HepG2 (cell line): ENCODE measurements at regions not wholly inside any gene's neighbourhood (a gene's known extent, or its start where the extent isn't known, plus 50 kb on each side); places are given as distances from the start of the nearest gene placed in this dataset.

Experiments used
- BCLAF1 ChIP-seq: fragments of 450-650 bp; IDR thresholded peaks from 2 replicates; pipeline ENCODE4 v1.6.1; 2017; ENCODE audit warnings: mild to moderate bottlenecking
- CCAR2 ChIP-seq: fragments of 200-400 bp; formaldehyde crosslinking; optimal IDR thresholded peaks from 2 replicates; pipeline ENCODE3; 2018; ENCODE audit warnings: low read depth, mild to moderate bottlenecking, low read length, moderate library complexity
- CHCHD3 ChIP-seq: sonication (generic); formaldehyde crosslinking; IDR thresholded peaks from 2 replicates; pipeline ENCODE4 v1.8.0; 2022; ENCODE audit warnings: mild to moderate bottlenecking, missing genetic modification reagents, moderate library complexity
- DBP ChIP-seq: sonication (generic); formaldehyde crosslinking; IDR thresholded peaks from 2 replicates; pipeline ENCODE4 v1.4.0; 2020; ENCODE audit warnings: missing genetic modification reagents; ENCODE audit errors: not compliant biosample characterization
- EEA1 ChIP-seq: sonication (generic); formaldehyde crosslinking; IDR thresholded peaks from 2 replicates; pipeline ENCODE4 v1.5.1; 2020; ENCODE audit warnings: mild to moderate bottlenecking, missing genetic modification reagents, borderline replicate concordance
- ELF1 ChIP-seq: sonication (generic); formaldehyde crosslinking; IDR thresholded peaks from 2 replicates; pipeline ENCODE4 v1.4.0; 2020; ENCODE audit warnings: missing genetic modification reagents
- FOXK2 ChIP-seq: fragments of 450-650 bp; IDR thresholded peaks from 2 replicates; pipeline ENCODE4 v1.6.1; 2016
- GATAD2A ChIP-seq: IDR thresholded peaks from 2 replicates; pipeline ENCODE4 v1.6.1; 2016
- HBP1 ChIP-seq: IDR thresholded peaks from 2 replicates; pipeline ENCODE4 v1.6.1; 2016; ENCODE audit warnings: low read depth, control low read depth
- HNF4A ChIP-seq: sonication (generic); formaldehyde crosslinking; IDR thresholded peaks from 2 replicates; pipeline ENCODE4 v1.4.0; 2020; ENCODE audit warnings: missing genetic modification reagents
- HNRNPH1 ChIP-seq: fragments of 200-400 bp; formaldehyde crosslinking; optimal IDR thresholded peaks from 2 replicates; pipeline ENCODE3; 2017; ENCODE audit warnings: mild to moderate bottlenecking, low read depth, low read length
- HNRNPLL ChIP-seq: fragments of 200-400 bp; formaldehyde crosslinking; IDR thresholded peaks from 2 replicates; pipeline ENCODE4 v1.6.1; 2017; ENCODE audit warnings: mild to moderate bottlenecking, low read depth, low read length; ENCODE audit not compliant: poor library complexity, severe bottlenecking
- KDM1A ChIP-seq: IDR thresholded peaks from 2 replicates; pipeline ENCODE4 v1.6.1; 2016; ENCODE audit warnings: missing compliant biosample characterization
- MIXL1 ChIP-seq: IDR thresholded peaks from 2 replicates; pipeline ENCODE4 v1.6.1; 2016
- PHF8 ChIP-seq: sonication (generic); formaldehyde crosslinking; IDR thresholded peaks from 2 replicates; pipeline ENCODE4 v1.5.0; 2020; ENCODE audit warnings: missing genetic modification reagents
- POGZ ChIP-seq: sonication (generic); formaldehyde crosslinking; IDR thresholded peaks from 2 replicates; pipeline ENCODE4 v1.4.0; 2020; ENCODE audit warnings: mild to moderate bottlenecking, missing genetic modification reagents
- RFX3 ChIP-seq: IDR thresholded peaks from 2 replicates; pipeline ENCODE4 v1.6.1; 2016; ENCODE audit warnings: missing biosample characterization, missing genetic modification reagents
- SKIL ChIP-seq: sonication (generic); formaldehyde crosslinking; IDR thresholded peaks from 2 replicates; pipeline ENCODE4 v1.8.0; 2022; ENCODE audit warnings: missing genetic modification reagents, mild to moderate bottlenecking, moderate library complexity, borderline replicate concordance
- TEAD2 ChIP-seq: sonication (generic); formaldehyde crosslinking; IDR thresholded peaks from 2 replicates; pipeline ENCODE4 v1.9.0; 2021; ENCODE audit warnings: missing genetic modification reagents
- ZFP36 ChIP-seq: fragments of 150-350 bp; IDR thresholded peaks from 2 replicates; pipeline ENCODE4 v1.6.1; 2018; ENCODE audit warnings: borderline replicate concordance, low read length, low read depth; ENCODE audit not compliant: partially characterized antibody
- ZNF160 ChIP-seq: sonication (generic); formaldehyde crosslinking; IDR thresholded peaks from 2 replicates; pipeline ENCODE4 v1.8.0; 2022; ENCODE audit warnings: mild to moderate bottlenecking, inconsistent platforms, missing genetic modification reagents
- ZNF850 ChIP-seq: sonication (generic); formaldehyde crosslinking; conservative IDR thresholded peaks from 2 replicates; pipeline ENCODE4 v1.9.0; 2021; ENCODE audit warnings: mild to moderate bottlenecking, missing genetic modification reagents

- TF ChIP-seq ZNF850 (CRISPR knock-in tag) (no peak), CCAR2 (no peak), FOXK2 (no peak), TEAD2 (CRISPR knock-in tag) (no peak), HNRNPLL (no peak), HNF4A (peak; percentile 86), POGZ (CRISPR knock-in tag) (peak; percentile 76; the same call in 1 of the 2 replicates), KDM1A (no peak), CHCHD3 (CRISPR knock-in tag) (no peak), EEA1 (CRISPR knock-in tag) (no peak), HBP1 (CRISPR knock-in tag) (peak; percentile 68; the same call in 1 of the 2 replicates), RFX3 (CRISPR knock-in tag) (no peak), BCLAF1 (no peak), MIXL1 (peak; percentile 98), ZFP36 (no peak), ZNF160 (no peak), HNRNPH1 (no peak), PHF8 (CRISPR knock-in tag) (no peak), ELF1 (CRISPR knock-in tag) (no peak), GATAD2A (CRISPR knock-in tag) (peak; percentile 93), DBP (CRISPR knock-in tag) (no peak), SKIL (CRISPR knock-in tag) (peak; percentile 93)
Observed at GRCh38 chr17:13952009-13952750, 117.1 kb upstream of the COX10 start (continued).
